ENCODE measurements at regions not wholly inside any gene's neighbourhood (a gene's known extent, or its start where the extent isn't known, plus 50 kb on each side); places are given as distances from the start of the nearest gene placed in this dataset.

GRCh38 chr11:95515371-95515770 lies 274.2 kb downstream of the FAM76B start:
- no peak for DNase-seq (ENCODE audit: low read depth, low spot score)

GRCh38 chr11:95514416-95515110 lies 275.0 kb downstream of the FAM76B start:
- no peak for DNase-seq (ENCODE audit: low read depth, low spot score)

GRCh38 chr11:95512682-95513081 lies 276.9 kb downstream of the FAM76B start:
- DNase-seq (ENCODE audit: low read depth, low spot score): no peak

- no peak for DNase-seq (ENCODE audit: low read depth, low spot score)
Observed at GRCh38 chr11:95512177-95512576, 277.4 kb downstream of the FAM76B start.

- DNase-seq (ENCODE audit: low read depth, low spot score): no peak
Observed at GRCh38 chr11:95508219-95508890, 277.4 kb upstream of the SESN3 start.

- DNase-seq (ENCODE audit: low read depth, low spot score): no peak
Observed at GRCh38 chr11:95507794-95508193, 276.8 kb upstream of the SESN3 start.

GRCh38 chr11:95506777-95507176 lies 275.8 kb upstream of the SESN3 start:
- no peak for DNase-seq (ENCODE audit: low read depth, low spot score)

- DNase-seq (ENCODE audit: low read depth, low spot score): no peak
Observed at GRCh38 chr11:95505927-95506426, 275.0 kb upstream of the SESN3 start.

- no peak for DNase-seq (ENCODE audit: low read depth, low spot score)
Observed at GRCh38 chr11:95503047-95503446, 272.0 kb upstream of the SESN3 start.

- DNase-seq (ENCODE audit: low read depth, low spot score): no peak
Observed at GRCh38 chr11:95502522-95502921, 271.5 kb upstream of the SESN3 start.

GRCh38 chr11:95501761-95502266 lies 270.8 kb upstream of the SESN3 start:
- no peak for DNase-seq (ENCODE audit: low read depth, low spot score)

GRCh38 chr11:95500466-95500865 lies 269.5 kb upstream of the SESN3 start:
- DNase-seq (ENCODE audit: low read depth, low spot score): no peak

- no peak for DNase-seq (ENCODE audit: low read depth, low spot score)
Observed at GRCh38 chr11:95499516-95500135, 268.6 kb upstream of the SESN3 start.

- DNase-seq (ENCODE audit: low read depth, low spot score): no peak
Observed at GRCh38 chr11:95498722-95499425, 267.9 kb upstream of the SESN3 start.

GRCh38 chr11:95496901-95497300 lies 265.9 kb upstream of the SESN3 start:
- DNase-seq (ENCODE audit: low read depth, low spot score): no peak

- no peak for DNase-seq (ENCODE audit: low read depth, low spot score)
Observed at GRCh38 chr11:95495706-95496105, 264.7 kb upstream of the SESN3 start.

GRCh38 chr11:95494856-95495255 lies 263.9 kb upstream of the SESN3 start:
- no peak for DNase-seq (ENCODE audit: low read depth, low spot score)

GRCh38 chr11:95494167-95494566 lies 263.2 kb upstream of the SESN3 start:
- DNase-seq (ENCODE audit: low read depth, low spot score): no peak

GRCh38 chr11:95490625-95491024 lies 259.6 kb upstream of the SESN3 start:
- no peak for DNase-seq (ENCODE audit: low read depth, low spot score)

GRCh38 chr11:95487938-95488337 lies 256.9 kb upstream of the SESN3 start:
- DNase-seq (ENCODE audit: low read depth, low spot score): no peak

- DNase-seq (ENCODE audit: low read depth, low spot score): no peak
Observed at GRCh38 chr11:95487391-95487790, 256.4 kb upstream of the SESN3 start.

- no peak for DNase-seq (ENCODE audit: low read depth, low spot score)
Observed at GRCh38 chr11:95486979-95487378, 256.0 kb upstream of the SESN3 start.
